ENCODE measurements at regions not wholly inside any gene's neighbourhood (a gene's known extent, or its start where the extent isn't known, plus 50 kb on each side); places are given as distances from the start of the nearest gene placed in this dataset.

GRCh38 chr5:123787136-123787535 lies 275.2 kb downstream of the CSNK1G3 start:
- no peak for DNase-seq

- no peak for DNase-seq
Observed at GRCh38 chr5:123786411-123786810, 274.4 kb downstream of the CSNK1G3 start.

GRCh38 chr5:123785162-123786071 lies 273.4 kb downstream of the CSNK1G3 start:
- DNase-seq = peak; percentile 50

GRCh38 chr5:123783421-123783820 lies 271.4 kb downstream of the CSNK1G3 start:
- no peak for DNase-seq

- DNase-seq = no peak
Observed at GRCh38 chr5:123778641-123779040, 266.7 kb downstream of the CSNK1G3 start.

- no peak for DNase-seq
Observed at GRCh38 chr5:123776761-123777160, 264.8 kb downstream of the CSNK1G3 start.

GRCh38 chr5:123771715-123772114 lies 259.7 kb downstream of the CSNK1G3 start:
- no peak for DNase-seq

- DNase-seq = no peak
Observed at GRCh38 chr5:123763201-123763600, 251.2 kb downstream of the CSNK1G3 start.

GRCh38 chr5:123756816-123757215 lies 244.8 kb downstream of the CSNK1G3 start:
- DNase-seq = no peak

GRCh38 chr5:123756318-123756665 lies 244.3 kb downstream of the CSNK1G3 start:
- DNase-seq = no peak

GRCh38 chr5:123755653-123756317 lies 243.8 kb downstream of the CSNK1G3 start:
- DNase-seq = no peak

GRCh38 chr5:123754908-123755307 lies 242.9 kb downstream of the CSNK1G3 start:
- no peak for DNase-seq

GRCh38 chr5:123753937-123754891 lies 242.2 kb downstream of the CSNK1G3 start:
- peak; percentile 9 for DNase-seq

GRCh38 chr5:123753180-123753936 lies 241.4 kb downstream of the CSNK1G3 start:
- DNase-seq = no peak

GRCh38 chr5:123752552-123753179 lies 240.7 kb downstream of the CSNK1G3 start:
- no peak for DNase-seq

- DNase-seq = no peak
Observed at GRCh38 chr5:123751670-123752069, 239.7 kb downstream of the CSNK1G3 start.

- DNase-seq = no peak
Observed at GRCh38 chr5:123748239-123748638, 236.3 kb downstream of the CSNK1G3 start.

GRCh38 chr5:123746683-123747360 lies 234.8 kb downstream of the CSNK1G3 start:
- DNase-seq = no peak

- DNase-seq = no peak
Observed at GRCh38 chr5:123743990-123744583, 232.1 kb downstream of the CSNK1G3 start.

- no peak for DNase-seq
Observed at GRCh38 chr5:123735384-123735783, 223.4 kb downstream of the CSNK1G3 start.

GRCh38 chr5:123732257-123732656 lies 220.3 kb downstream of the CSNK1G3 start:
- DNase-seq = no peak

All from NCI-H1694 treated with DMSO at 0.1 percent for 48 hours (cell line).